ES-I3 (cell line): ENCODE measurements at regions not wholly inside any gene's neighbourhood (a gene's known extent, or its start where the extent isn't known, plus 50 kb on each side); places are given as distances from the start of the nearest gene placed in this dataset.

Experiments
- H3K36me3 ChIP-seq: 2 replicates; pipeline ENCODE4 v1.6.1; 2013; ENCODE audit warnings: mild to moderate bottlenecking, low read length, control low read depth, moderate library complexity; ENCODE audit not compliant: insufficient read depth
- H3K4me1 ChIP-seq: 2 replicates; pipeline ENCODE4 v1.6.1; 2013; ENCODE audit warnings: mild to moderate bottlenecking, control low read depth, low read length; ENCODE audit not compliant: insufficient read depth
- H3K9ac ChIP-seq: 2 replicates; pipeline ENCODE4 v1.6.1; 2013; ENCODE audit warnings: low read depth, mild to moderate bottlenecking, low read length, moderate library complexity
- H3K9me3 ChIP-seq: 2 replicates; pipeline ENCODE4 v1.6.1; 2013; ENCODE audit warnings: mild to moderate bottlenecking, low read length, moderate library complexity; ENCODE audit not compliant: control insufficient read depth, insufficient read depth

DNA sequence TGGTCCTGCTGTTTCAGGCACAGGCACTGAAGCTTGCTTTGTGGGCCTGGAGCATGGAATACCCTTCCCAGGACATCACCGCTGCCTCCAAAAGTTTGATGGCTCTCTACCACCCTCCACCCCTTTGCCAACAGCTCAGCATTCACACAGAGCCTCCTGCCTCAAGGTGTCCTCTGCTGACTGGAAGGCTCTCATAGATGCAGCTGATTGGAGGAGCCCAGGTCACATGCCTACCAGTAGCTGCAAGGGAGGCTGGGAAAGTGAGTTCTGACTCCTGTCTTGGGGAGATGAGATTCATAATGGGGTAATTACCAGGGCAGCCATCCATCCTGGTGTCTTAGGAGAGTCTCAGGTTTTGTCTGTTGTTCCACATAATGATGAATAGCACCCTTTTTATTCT, 124.8 kb upstream of the GRIK3 start:
- no peaks in the 10 kb centered on the region for H3K36me3 ChIP-seq
- no peak overlapping the region for H3K9ac ChIP-seq
- no peaks in the 10 kb centered on the region; the same call in 1 of the 2 replicates for H3K9me3 ChIP-seq
- no peaks in the 10 kb centered on the region for H3K4me1 ChIP-seq

DNA sequence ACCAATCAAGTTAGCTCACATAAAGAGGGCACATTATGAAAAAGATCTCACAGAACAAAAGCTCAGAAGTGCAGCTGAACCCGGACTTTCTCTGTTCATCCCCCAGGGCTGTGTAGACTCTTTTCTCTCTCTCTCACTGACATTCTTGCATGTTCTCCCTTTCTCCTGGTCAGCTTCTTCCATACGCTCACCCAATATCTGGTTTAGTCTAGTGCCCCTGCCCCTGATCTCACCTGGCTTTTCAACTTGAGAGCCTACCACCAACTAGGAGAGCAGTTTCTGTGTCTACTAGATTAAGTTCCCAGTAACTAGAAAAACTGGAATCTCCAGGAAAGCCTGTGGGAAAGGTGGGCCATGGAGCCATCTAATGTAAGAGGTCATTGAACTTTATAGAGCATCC, 126.9 kb upstream of the GRIK3 start:
- H3K9ac ChIP-seq = no peak overlapping the region
- H3K36me3 ChIP-seq = no peaks in the 10 kb centered on the region
- H3K9me3 ChIP-seq = no peaks in the 10 kb centered on the region; the same call in 1 of the 2 replicates
- H3K4me1 ChIP-seq = no peaks in the 10 kb centered on the region

DNA sequence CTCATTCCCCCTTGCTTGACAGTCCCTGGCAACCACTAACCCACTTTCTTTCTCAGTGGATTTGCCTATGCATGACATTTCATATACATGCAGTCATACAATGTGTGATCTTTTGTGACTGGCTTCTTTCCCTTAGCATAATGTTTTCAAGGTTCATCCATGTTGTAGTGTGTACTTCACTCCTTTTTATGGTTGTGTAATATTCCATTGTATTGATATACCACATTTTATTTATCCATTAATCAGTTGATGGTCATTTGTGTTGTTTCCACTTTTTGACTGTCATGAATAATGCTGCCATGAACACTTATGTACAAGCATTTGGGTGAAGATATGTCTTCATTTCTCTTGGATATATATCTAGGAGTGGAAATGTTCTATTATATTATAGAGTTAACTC, 127.7 kb upstream of the GRIK3 start:
- Histone ChIP-seq H3K9me3 (no peaks in the 10 kb centered on the region; the same call in 1 of the 2 replicates), H3K4me1 (no peaks in the 10 kb centered on the region), H3K36me3 (no peaks in the 10 kb centered on the region), H3K9ac (no peak overlapping the region)

DNA sequence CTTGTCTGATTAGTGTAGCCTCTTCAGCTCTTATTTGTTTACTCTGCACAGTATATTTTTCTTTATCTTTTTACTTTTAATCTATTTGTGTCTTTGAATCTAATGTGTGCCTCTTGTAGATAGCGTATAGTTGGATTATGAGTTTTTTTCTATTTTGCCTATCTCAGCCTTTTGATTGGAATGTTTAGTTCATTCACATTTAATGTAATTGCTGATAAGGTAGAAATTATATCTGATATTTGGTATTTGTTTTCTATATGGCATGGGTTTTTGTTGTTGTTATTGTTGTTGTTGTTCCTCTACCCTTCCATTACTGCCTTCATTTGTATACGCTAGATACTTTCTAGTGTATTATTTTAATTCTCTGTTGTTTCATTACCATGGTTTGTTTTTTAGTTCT, 131.7 kb upstream of the GRIK3 start:
- no peaks in the 10 kb centered on the region for H3K4me1 ChIP-seq
- peaks cover 3% of the 10 kb centered on the region; the same call in 1 of the 2 replicates for H3K9me3 ChIP-seq
- H3K9ac ChIP-seq = no peak overlapping the region
- no peaks in the 10 kb centered on the region for H3K36me3 ChIP-seq

DNA sequence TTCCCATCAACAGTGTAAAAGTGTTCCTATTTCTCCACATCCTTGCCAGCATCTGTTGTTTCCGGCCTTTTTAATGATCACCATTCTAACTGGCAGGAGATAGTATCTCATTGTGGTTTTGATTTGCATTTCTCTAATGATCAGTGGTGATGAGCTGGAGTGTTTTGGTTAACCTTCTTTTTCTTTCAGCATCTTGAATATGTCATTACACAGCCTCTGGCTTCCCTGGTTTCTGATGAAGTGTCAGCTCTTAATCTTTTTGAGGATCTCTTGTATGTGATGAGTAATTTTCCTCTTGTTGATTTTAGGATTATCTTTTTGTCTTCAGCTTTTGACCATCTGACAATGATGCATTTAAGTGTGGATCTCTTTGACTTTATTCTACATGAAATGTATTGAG, 133.2 kb upstream of the GRIK3 start:
- no peaks in the 10 kb centered on the region for H3K36me3 ChIP-seq
- no peaks in the 10 kb centered on the region for H3K4me1 ChIP-seq

DNA sequence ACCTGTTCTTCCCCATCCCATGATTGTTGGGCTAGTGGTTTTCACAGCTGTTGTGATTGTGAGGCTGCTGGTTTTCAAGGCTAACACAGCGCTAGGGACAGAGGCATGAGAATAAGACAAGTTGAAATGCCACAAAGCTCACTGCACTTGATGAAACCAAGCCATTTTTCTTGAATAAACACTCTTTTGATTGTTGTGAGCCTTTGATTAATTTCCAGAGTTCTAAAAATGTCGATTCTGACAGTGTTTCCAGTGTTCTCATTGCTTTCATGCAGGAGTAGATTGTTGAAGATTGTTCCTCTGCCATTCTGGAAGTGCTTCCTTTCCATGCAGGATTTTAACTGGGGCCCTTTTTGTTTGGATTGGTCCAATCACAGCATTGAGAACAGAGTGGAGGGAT, 134.9 kb upstream of the GRIK3 start:
- no peak overlapping the region for H3K9ac ChIP-seq
- H3K9me3 ChIP-seq = peaks cover 3% of the 10 kb centered on the region; the same call in 1 of the 2 replicates
- no peaks in the 10 kb centered on the region for H3K36me3 ChIP-seq
- H3K4me1 ChIP-seq = peaks cover under 1% of the 10 kb centered on the region; the same call in 1 of the 2 replicates

More for the DNA sequence above, 133.2 kb upstream of the GRIK3 start:
- Histone ChIP-seq H3K9ac (no peak overlapping the region), H3K9me3 (peaks cover 3% of the 10 kb centered on the region; the same call in 1 of the 2 replicates)

DNA sequence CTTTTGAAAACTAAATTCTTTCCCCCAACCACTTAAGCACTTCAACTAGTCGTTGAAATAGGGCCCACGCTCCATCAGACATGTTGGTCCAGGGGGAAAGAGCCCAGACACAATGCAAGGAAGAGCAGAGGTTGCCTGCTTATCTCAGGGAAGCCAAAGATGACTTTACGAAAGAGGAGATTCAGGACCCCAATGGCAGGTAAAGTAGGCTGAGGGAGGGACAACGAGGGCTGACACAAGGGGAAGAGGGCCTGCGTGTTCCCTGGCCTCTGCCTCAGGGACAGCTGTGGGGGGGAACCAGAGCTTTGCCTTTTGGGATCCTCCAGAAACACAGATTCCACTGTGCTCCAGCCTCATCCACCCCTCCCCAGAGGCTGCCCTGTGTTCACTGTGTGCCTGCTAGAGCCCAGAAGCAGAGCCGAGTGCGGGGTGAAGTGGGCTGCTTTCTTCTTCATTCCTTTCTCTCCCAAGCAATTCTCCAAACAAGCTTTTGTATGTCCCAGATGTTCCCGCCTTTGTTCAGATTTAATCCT, 135.5 kb upstream of the GRIK3 start:
- Histone ChIP-seq H3K4me1 (peaks cover 6% of the 10 kb centered on the region), H3K9ac (no peak overlapping the region), H3K9me3 (peaks cover 3% of the 10 kb centered on the region; the same call in 1 of the 2 replicates), H3K36me3 (no peaks in the 10 kb centered on the region)

GRCh38 chr1:37171691-37172090, 137.4 kb upstream of the GRIK3 start:
- H3K4me1 ChIP-seq = peaks cover 11% of the 10 kb centered on the region
- no peak overlapping the region for H3K9ac ChIP-seq
- H3K36me3 ChIP-seq = no peaks in the 10 kb centered on the region
- H3K9me3 ChIP-seq = peaks cover 3% of the 10 kb centered on the region; the same call in 1 of the 2 replicates

DNA sequence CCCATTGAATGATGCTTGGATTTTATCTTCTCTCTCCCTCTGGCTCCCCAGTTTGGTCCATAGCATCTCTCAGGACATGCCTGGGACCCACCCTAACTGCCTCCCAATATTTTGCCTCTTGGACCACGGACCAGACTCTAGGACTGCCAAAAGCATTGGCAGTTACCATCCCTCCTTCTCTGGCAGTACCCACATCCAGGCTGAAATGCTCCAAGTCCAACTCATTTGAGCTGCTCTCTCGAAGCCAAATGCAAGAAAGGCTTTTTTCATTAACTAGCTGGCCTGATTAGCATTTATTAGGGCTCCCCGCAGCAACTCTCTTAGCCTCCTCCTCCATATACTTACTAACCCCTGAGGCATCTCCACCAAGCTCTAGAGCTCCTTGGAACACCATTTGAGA, 140.0 kb upstream of the GRIK3 start:
- no peaks in the 10 kb centered on the region for H3K9me3 ChIP-seq
- no peak overlapping the region for H3K9ac ChIP-seq

GRCh38 chr1:37174876-37175275, 140.6 kb upstream of the GRIK3 start:
- Histone ChIP-seq H3K4me1 (peaks cover 11% of the 10 kb centered on the region), H3K9me3 (no peaks in the 10 kb centered on the region), H3K9ac (no peak overlapping the region), H3K36me3 (no peaks in the 10 kb centered on the region)

More for the DNA sequence above, 140.0 kb upstream of the GRIK3 start:
- Histone ChIP-seq H3K36me3 (no peaks in the 10 kb centered on the region), H3K4me1 (peaks cover 11% of the 10 kb centered on the region)

- Histone ChIP-seq H3K4me1 (peaks cover 11% of the 10 kb centered on the region), H3K9ac (no peak overlapping the region), H3K36me3 (no peaks in the 10 kb centered on the region), H3K9me3 (no peaks in the 10 kb centered on the region)
Observed at GRCh38 chr1:37175666-37176215, 141.4 kb upstream of the GRIK3 start.

- Histone ChIP-seq H3K9me3 (no peaks in the 10 kb centered on the region), H3K4me1 (peaks cover 12% of the 10 kb centered on the region), H3K9ac (no peak overlapping the region), H3K36me3 (no peaks in the 10 kb centered on the region)
Observed at GRCh38 chr1:37176269-37176668, 142.0 kb upstream of the GRIK3 start.

DNA sequence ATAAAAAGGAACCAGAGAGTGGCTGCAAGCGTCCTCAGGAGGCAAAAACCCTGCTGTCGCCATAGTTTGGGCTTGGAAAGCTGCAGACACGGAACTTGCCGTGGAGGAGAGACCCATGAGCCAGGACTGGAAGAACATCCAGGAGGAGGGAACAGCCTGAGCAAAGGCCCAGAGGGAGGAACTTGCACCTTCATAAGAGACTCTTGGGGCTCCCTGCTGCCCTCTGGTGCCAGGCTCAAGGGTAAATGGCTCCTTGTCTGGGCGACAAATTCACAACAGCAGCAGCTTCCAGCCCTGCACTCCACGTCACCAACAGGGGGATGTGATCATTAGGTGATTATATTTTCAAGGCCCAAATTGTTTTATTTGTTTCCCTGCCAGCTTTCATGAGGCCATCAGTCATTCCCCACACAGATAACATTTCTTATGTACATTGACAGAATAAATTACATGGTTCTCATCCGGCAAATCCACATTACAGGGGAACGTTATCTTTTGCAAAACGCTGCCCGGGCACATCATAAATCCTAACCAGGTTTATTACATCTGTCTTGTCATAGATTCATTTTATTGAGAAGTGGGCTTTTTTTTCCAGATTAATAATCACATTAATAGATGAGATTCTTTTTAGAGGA, 143.0 kb upstream of the GRIK3 start:
- H3K4me1 ChIP-seq = peaks cover 20% of the 10 kb centered on the region
- no peaks in the 10 kb centered on the region; the same call in 1 of the 2 replicates for H3K9me3 ChIP-seq
- no peaks in the 10 kb centered on the region for H3K36me3 ChIP-seq
- no peak overlapping the region for H3K9ac ChIP-seq

- Histone ChIP-seq H3K36me3 (no peaks in the 10 kb centered on the region), H3K9ac (no peak overlapping the region), H3K9me3 (no peaks in the 10 kb centered on the region; the same call in 1 of the 2 replicates), H3K4me1 (peaks cover 9% of the 10 kb centered on the region; the same call in 1 of the 2 replicates)
Observed at GRCh38 chr1:37181425-37181824, 147.1 kb upstream of the GRIK3 start.

DNA sequence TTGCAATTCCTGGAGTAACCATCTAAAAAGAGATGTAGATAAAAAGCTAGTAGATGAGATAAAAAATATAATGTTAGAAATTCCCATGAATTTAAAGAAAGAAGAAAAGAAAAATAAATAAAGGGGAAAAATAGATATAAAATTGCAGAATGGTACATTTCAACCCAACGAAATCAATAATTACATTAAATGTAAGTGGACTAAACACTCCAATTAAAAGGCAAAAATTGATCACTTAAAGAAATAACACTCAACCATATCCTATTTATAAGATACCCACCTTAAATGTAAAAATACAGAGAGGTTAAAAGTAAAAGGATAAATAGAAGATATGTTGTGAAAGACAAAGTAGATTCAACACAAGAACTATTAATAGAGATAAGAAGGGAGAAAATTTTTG, 150.5 kb upstream of the GRIK3 start:
- Histone ChIP-seq H3K36me3 (no peaks in the 10 kb centered on the region), H3K4me1 (peaks cover 9% of the 10 kb centered on the region; the same call in 1 of the 2 replicates), H3K9me3 (no peaks in the 10 kb centered on the region; the same call in 1 of the 2 replicates), H3K9ac (no peak overlapping the region)
